Hematopoietic multipotent progenitor cell (in vitro differentiated cells): ENCODE measurements at regions not wholly inside any gene's neighbourhood (a gene's known extent, or its start where the extent isn't known, plus 50 kb on each side); places are given as distances from the start of the nearest gene placed in this dataset.
"Not testable (repeated sequence)": the region's sequence is repeated elsewhere in the genome, so short reads cannot be mapped to it uniquely, and the experiment has no call there.

Experiments
- DNase-seq, 3 donors: peaks; one replicate each; pipeline ENCODE4 v3.0.0-alpha.2; 2011 to 2015; ENCODE audit warnings: low read depth in 2 of 3, low spot score in 2 of 3

GRCh38 chr7:10346032-10346431 is 627.6 kb upstream of the PHF14 start:
- no peak for DNase-seq

- DNase-seq = peak in 1 of 3 donors; percentile 9
Measured at GRCh38 chr7:10355816-10356215, 617.9 kb upstream of the PHF14 start.

DNA sequence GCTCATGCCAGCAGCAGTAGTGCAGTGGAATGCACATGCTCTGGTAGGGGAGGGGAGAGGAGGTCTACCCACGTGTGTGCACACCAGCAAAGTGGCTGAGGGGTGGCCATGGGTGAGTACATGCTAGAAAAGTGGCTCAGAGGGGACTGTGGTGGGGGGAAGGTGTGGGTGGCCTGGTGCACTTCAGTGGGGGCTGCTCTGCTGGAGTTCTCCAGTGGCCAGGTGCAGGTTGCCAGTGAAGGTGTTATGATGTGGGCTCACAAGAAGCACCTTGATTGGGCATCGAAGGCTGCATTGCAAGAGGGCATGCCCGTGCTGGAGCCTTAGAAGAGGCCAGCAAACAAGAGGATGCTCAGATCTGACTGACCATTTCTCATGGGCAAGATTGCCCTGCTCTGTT is 613.6 kb upstream of the PHF14 start:
- DNase-seq = no peak

DNA sequence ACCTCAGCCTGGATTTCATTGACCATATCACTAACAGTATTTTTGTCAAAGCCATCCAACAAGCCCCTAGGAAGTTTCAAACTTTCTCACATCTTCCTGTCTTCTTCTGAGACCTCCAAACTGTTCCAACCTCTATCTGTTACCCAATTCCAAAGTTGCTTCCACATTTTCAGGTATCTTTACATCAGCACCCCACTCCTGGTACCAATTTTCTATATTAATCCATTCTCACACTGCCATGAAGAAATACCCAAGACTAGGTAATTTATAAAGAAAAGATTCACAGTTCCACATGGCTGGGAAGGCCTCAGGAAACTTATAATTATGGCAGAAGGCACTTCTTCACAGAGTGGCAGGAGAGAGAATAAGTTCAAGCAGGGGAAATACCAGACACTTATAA is 571.9 kb upstream of the PHF14 start:
- no peak for DNase-seq

- DNase-seq = peak in 2 of 3 donors; percentile 29 to 74
Measured at GRCh38 chr7:10412422-10413019, 561.2 kb upstream of the PHF14 start.

- DNase-seq = no peak
Measured at GRCh38 chr7:10418985-10419384, 554.7 kb upstream of the PHF14 start.

DNA sequence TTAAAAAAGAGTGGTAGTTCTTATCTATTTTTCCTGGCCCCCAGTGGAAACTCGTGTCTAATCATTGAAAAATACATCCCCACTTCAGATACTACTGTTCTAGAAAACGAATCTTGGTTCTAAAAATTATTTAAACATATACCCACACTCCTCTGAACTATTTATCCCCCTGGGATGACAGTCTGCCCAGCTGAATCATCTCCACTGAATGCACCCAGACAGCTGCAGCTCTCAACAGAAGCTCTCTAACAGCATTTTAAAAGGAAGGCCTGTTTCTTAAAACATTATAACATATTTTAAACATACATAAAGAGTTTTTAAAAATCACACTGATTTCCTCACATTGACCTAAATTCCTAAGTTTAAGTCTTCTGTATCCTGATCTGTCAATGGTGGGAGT is 544.6 kb upstream of the PHF14 start:
- no peak for DNase-seq

DNA sequence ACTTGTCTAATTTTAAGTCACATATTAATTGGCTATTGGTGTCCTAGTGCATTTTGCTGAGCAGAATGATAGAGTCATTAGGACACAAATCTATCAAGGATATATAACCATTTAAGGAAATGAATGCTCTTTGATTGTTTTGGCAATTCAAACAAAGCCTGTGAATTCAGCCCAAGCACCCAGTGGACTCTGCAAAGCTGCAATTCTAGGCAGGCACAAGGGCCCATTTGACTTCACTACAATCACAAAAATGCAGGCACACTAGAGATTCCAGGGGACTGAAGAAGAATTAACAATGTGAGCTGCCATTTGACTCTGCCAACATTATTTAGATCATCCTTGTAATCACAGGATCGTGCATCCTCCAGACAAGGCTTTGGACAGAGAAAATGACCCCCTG is 544.2 kb upstream of the PHF14 start:
- no peak for DNase-seq

DNA sequence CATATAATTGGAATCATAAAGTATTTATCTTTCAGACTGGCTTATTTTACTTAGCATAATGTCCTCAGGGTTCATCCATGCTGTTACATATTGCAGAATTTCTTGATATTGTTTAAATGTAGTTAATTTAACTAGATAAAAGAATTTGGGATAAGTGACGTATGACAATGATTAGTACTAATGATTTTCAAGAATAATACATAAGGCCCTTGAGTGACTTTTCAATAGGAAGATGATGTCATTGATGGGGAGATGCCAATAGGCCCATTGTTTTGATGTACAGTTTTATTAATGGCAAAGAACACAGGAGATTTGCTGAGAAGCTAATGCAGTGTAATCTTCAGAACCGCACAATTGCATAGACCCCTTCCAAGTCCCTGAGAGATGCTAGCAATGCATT is 537.4 kb upstream of the PHF14 start:
- DNase-seq = no peak

DNA sequence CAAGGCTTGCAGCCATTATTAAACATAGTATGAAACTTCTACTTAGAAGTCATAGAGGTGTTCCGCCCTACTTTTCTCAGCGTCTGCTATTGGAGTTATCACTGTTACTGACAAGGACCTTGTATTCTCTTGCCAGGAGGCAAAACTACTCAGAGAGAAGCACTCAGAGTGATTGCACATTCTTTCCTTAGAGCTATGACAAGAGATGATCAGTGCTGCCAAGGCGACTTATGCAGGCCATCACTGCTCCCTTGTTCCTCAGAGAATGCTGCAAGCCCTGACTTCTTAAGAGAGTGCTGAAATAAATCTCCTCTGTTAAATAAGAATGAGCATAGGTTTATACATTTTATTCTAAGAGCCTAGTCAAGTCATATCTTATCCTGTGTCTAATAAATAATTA is 534.6 kb upstream of the PHF14 start:
- no peak for DNase-seq

DNA sequence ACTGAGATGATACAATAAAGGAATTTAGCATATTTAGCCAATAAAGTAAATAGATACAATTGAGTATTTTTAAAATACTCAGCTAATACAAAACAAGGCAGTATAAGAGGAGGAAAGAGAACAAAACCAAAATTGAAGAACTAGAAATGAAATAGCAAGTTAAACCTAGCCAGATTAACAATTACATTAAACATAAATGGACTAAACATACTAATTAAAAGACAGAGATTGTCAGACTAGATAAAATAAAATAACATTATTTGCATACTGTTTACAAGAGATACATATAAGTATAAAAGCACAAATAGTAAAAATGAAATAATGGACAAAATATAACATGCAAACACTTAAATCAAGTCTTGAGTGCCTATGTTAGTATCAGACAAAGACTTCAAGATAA is 517.7 kb upstream of the PHF14 start:
- DNase-seq = no peak

DNA sequence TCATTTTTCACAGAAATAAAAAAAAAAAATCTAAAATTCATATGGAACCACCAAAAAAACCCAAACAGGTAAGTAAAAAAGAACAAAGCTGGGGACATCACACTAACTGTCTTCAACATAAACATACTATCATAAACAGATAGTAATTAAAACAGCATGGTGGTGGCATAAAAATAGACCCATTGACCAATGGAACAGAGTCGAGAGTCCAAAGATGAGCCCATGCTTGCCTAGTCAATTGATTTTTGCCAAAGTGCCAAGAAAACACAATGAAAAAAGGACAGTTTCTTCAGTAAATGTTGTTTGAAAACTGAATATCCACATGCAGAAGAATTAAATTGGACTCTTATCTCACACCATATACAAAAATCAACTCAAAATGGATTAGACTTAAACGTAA is 513.2 kb upstream of the PHF14 start:
- DNase-seq = no peak

DNA sequence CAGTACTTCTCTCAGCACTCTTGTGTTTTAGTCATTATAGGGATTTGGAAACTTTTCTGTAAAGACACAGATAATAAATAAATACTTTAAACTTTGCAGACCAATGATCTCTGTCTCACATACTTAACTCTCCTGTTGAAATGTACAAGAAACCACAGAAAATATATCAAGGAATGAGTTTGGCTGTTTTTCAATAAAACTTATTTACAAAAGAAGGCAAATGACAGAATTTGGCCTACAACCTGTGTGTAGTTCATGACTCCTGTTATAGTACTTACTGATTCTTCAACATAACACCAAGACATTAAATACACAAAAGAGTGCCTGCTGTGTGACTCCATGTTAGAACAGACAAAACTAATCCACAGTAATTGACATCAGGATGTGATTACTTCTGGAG is 510.0 kb upstream of the PHF14 start:
- no peak for DNase-seq

- not testable (repeated sequence) for DNase-seq
Measured at GRCh38 chr7:10465536-10465935, 508.1 kb upstream of the PHF14 start.

DNA sequence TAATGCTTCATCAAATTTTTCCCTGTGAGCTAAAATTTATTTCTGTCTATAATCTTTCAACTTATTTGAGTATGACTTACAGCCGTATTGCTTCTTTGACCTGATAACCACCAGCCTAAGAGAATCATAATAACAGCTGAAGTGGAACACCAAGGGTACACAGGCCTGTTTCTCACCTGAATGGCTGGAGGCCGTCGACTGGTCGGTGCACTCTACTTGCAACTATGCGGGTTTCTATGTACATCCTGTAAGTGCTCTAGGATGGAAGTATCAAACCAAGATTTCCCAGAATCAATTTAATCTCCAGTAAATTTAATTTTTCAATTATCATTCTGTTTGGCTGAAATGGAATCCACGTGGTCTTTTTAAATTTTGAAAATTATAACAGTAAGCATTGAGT is 504.8 kb upstream of the PHF14 start:
- DNase-seq = no peak

DNA sequence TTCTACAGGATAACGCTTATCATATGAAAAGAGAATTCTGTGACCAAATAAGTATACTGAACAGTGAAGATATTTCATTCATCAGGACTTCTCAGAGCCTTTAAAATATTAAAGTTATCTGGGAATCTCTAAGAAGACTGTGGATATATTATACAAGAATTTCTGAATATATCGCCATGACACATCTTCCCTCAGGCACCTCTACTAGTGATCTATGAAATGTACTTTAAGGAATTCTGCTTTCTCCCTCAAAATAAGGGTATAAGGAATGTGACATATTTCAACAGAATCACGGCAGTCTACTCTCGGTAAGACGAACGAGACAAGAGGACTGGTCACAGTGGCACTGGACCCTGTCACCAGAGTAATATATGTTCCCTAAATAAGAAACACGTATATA is 504.2 kb upstream of the PHF14 start:
- DNase-seq = no peak

- no peak for DNase-seq
Measured at GRCh38 chr7:10471280-10472058, 502.2 kb upstream of the PHF14 start.

- no peak for DNase-seq
Measured at GRCh38 chr7:10472115-10472514, 501.6 kb upstream of the PHF14 start.

GRCh38 chr7:10473569-10473968 is 500.1 kb upstream of the PHF14 start:
- DNase-seq = no peak

DNA sequence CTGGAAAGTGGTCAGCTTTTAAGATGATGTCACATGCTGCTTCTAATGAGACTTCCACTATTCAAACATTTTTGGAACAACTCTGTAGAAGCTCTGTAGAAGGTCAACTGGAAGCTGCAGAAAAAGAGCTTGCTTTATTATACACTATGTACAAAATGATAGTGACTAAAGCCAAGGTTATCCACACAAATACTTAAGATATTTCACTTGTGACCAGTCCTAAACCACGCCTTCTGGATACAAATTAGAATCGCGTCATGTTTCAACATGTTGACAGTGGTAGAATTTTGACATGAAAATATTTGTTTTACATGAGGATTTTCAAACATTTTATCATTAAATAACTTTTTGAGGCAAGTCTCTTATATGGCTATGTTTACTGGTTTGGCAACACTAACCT is 499.6 kb upstream of the PHF14 start:
- no peak for DNase-seq

DNA sequence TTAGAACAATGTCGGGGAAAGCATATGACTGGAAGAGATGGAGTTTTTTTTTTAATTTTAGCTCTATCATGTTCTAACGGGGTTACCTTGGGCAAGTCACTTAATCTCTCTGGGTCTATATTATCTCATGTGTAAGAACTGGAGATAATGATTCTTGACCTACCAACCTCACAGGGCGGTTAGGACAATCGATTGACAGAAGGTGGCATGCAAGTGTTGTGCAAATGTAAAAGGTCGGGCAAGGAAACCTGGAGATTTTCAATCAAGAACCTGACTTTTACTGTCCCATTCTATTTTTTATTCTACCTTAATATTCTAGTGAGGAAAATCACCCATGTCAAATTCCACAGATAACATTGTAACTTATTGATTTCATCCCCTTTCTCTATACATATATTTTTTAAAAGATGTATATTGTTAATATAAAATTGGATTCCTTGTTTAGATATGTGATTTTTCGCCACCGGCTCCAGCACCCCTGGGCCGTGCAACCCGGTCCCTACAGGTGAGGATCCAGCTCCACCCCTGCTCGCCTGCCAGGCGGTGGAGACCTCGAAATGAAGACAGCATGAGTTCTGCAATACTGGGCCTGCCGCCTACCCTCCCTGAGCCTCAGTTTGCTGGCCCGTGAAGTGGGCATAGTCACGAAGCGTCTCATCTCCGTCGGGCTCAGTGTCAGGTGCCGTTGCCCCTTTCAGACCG is 497.6 kb upstream of the PHF14 start:
- DNase-seq = peak in 1 of 3 donors; percentile 7

GRCh38 chr7:10476642-10477041 is 497.0 kb upstream of the PHF14 start:
- DNase-seq = no peak
